ENCODE measurements at regions not wholly inside any gene's neighbourhood (a gene's known extent, or its start where the extent isn't known, plus 50 kb on each side); places are given as distances from the start of the nearest gene placed in this dataset.

GRCh38 chrX:13266641-13267345 lies 53.1 kb downstream of the ATXN3L start:
- DNase-seq (ENCODE audit: low spot score), result no peak
- no peak for ATAC-seq (ENCODE audit: low FRiP score)

DNA sequence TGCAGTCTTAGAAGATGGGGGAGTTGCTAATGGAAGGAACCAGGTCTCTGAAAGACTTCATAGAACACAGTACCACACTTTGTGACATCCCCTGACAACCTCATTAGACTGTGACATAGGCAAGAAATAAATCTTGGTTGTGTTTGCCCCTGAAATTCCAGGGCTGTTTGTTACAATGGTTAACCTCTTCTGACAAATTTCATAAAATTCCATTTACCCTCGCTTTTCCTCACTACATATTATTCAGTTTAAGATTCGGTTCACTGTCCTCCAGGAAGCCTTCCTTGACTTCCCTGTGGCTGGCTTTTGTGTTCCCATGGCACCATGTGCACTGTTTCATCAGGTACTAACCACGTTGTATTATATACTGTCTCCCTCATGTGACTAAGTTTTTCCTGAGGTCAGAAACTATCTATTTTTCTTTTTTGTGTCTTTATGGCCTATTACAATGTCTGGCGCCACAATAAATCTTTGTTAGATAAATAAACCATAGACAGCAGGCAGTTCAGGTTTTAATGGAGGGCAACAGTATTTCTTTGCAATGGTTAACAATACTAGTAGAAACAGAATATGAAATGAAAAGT lies 54.2 kb downstream of the ATXN3L start:
- TF ChIP-seq, protein P1, sequence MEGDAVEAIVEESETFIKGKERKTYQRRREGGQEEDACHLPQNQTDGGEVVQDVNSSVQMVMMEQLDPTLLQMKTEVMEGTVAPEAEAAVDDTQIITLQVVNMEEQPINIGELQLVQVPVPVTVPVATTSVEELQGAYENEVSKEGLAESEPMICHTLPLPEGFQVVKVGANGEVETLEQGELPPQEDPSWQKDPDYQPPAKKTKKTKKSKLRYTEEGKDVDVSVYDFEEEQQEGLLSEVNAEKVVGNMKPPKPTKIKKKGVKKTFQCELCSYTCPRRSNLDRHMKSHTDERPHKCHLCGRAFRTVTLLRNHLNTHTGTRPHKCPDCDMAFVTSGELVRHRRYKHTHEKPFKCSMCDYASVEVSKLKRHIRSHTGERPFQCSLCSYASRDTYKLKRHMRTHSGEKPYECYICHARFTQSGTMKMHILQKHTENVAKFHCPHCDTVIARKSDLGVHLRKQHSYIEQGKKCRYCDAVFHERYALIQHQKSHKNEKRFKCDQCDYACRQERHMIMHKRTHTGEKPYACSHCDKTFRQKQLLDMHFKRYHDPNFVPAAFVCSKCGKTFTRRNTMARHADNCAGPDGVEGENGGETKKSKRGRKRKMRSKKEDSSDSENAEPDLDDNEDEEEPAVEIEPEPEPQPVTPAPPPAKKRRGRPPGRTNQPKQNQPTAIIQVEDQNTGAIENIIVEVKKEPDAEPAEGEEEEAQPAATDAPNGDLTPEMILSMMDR (IDR thresholded peaks at IDR 0.05), result no peak
- no peak for ATAC-seq (ENCODE audit: low FRiP score)
- no peak for DNase-seq (ENCODE audit: low spot score)

More at GRCh38 chrX:13266641-13267345, 53.1 kb downstream of the ATXN3L start:
- TF ChIP-seq, protein P1 (IDR thresholded peaks at IDR 0.05), result no peak

- TF ChIP-seq, protein P1 (IDR thresholded peaks at IDR 0.05), result no peak
- no peak for ATAC-seq (ENCODE audit: low FRiP score)
- no peak for DNase-seq (ENCODE audit: low spot score)
These were observed 54.7 kb downstream of the ATXN3L start for GRCh38 chrX:13265111-13265510.

DNA sequence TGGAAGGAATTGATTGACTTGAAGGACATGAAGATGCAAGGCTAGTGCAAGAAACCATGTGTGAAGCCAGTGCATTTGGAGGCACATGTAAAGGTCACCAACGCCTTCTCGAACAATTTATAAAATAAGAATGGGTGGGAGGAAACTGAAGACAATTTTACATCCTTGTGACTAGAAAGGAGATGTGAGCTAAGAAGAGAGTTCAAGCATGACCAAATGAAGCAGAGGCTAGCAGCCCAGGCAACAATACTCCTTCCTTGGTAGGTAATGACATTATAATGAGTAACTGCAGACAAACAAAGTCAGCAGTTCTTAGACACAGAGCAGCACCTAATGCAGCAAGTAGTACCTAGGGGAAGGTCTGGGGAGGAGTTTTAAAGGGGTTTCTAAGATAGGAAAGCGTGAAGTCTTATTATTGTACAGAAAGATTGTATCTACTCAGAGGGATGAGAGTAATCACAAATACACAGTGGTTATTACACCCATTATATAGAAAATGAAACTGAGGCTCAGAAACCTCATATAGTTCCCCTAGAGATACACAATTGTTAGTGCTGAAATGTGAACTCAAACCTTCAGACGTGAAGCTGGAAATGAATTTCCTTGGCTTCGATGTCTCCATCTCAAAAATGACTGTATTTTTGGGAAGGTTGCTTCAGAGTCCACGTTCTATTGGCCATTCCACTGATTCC lies 56.1 kb downstream of the ATXN3L start:
- ATAC-seq (ENCODE audit: low FRiP score) (no peak), DNase-seq (ENCODE audit: low spot score) (no peak)
- TF ChIP-seq, protein P1 (IDR thresholded peaks at IDR 0.05), result no peak

GRCh38 chrX:13261348-13261747 lies 58.5 kb downstream of the ATXN3L start:
- TF ChIP-seq, protein P1 (IDR thresholded peaks at IDR 0.05), result no peak
- ATAC-seq (ENCODE audit: low FRiP score) (no peak), DNase-seq (ENCODE audit: low spot score) (no peak)

- TF ChIP-seq, protein P1 (IDR thresholded peaks at IDR 0.05), result no peak
- ATAC-seq (ENCODE audit: low FRiP score), result no peak
- no peak for DNase-seq (ENCODE audit: low spot score)
These were observed 59.3 kb downstream of the ATXN3L start for GRCh38 chrX:13260598-13260997.
